Middle frontal gyrus (tissue), 1 donor: ENCODE measurements at regions not wholly inside any gene's neighbourhood (a gene's known extent, or its start where the extent isn't known, plus 50 kb on each side); places are given as distances from the start of the nearest gene placed in this dataset.
"Not testable (repeated sequence)": the region's sequence is repeated elsewhere in the genome, so short reads cannot be mapped to it uniquely, and the experiment has no call there.

Source experiments
- DNase-seq: peaks from one replicate; pipeline ENCODE4 v3.0.0-alpha.2; 2015; ENCODE audit warnings: low spot score; ENCODE audit errors: extremely low spot score

DNA sequence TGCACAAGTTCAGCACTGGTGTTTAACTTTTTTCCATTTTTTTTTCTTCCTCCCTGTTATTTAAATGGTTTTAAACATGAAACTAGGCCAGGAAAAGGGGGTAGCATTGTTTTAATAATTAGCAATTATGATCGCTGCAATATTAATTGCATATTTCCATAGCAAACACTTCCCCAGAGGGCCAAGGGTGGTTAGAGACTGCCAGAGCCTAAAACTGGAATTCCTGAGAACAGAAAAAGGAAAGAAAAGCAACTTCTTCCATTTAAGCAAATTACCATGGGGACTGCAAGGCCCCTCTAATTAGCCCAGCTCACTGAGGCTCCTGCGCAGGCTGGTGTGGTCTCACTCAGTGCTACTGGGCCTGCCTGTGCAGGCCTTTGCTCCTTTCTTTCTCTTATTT lies 201.5 kb downstream of the SMAD2 start:
- no peak for DNase-seq

DNA sequence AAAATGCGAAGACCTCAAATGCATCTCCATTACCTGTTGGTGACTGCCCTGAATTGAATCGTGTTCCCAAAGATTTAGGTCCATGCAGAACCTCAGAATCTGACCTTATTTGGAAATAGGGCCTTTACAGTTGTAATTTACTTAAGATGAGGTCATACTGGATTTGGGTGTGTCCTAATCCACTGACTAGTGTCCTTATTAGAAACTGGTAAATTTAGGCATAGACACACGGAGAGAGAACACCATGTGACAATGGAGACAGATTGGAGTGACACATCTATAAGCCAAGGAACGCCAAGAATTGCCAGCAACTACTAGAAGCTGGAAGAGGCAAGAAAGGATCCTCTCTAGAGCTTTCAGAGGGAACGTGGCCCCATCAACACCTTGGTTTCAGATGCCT lies 203.1 kb downstream of the SMAD2 start:
- DNase-seq = no peak

DNA sequence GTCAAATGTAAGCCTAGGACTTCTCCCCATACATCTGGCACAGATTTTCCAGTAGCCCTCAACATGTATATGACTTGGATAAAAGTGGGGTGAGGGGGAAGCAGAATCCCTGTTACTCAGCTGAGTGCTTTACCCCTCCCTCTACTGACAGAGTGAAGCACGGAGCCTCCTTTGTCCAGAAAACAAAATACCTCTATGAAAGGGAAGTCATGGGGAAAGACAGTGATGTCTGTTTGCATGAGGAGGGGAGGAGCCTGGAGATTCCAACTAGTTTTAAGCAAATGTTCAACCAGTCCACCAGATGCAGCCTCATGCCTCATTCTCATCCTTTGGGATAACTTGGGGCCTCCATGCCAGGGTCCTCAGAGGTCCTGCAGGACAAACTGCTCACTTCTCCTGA lies 203.9 kb downstream of the SMAD2 start:
- no peak for DNase-seq

DNA sequence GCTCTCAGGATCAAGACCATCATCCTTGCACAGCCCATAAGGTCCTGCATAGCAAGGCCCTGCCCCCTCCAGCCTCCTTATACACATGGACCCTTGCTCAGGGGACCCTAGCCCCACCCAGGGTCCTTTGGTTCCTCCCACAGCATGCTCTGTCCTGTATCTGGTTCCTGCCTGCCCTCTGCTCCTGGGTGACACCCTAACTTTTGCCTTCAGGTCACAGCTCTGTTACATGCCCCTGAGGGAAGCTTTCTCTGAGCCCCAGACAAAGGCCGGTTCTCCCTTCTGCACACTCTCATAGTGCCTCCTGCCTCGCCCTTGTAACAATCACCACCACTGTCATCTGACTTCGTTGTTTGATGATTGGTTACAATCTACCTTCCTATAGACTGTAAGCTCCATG lies 204.8 kb downstream of the SMAD2 start:
- no peak for DNase-seq

DNA sequence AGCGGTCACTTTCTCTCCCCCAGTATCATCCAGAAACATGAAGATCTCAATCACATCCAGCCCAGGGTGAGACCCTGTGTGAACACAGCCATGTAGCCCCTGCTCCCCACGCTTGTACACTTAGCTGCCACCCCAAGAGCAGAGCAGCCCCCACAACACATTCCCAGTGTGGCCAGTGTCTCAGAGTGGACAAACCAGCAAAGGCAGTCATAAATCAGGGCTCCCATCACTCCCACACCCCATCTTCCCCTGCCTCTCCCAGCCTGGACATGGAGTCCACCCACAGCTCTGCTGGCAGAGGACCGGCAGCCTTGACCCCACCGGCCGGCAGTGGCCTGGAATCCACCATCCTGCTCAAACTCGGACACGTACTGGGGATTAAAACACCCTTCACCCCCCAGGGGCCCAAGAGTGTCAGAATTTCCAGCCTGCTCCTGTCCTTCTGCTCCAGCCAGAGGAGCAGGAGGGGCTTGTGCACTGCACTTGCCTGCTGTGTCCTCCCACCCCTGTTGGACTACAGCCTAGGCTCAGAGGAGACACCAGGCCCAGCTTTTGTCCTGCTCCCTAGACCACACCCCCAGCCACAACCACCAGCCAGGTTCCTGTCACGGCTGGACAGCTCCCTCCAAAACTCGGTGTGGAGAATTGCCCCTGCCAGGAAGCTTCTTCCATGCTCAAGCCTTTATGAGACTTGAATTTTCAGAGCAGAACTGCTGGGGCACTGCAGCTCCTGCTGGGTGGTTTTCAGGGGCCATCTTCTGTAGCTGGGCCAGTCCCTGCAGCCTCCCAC lies 206.1 kb downstream of the SMAD2 start:
- no peak for DNase-seq

DNA sequence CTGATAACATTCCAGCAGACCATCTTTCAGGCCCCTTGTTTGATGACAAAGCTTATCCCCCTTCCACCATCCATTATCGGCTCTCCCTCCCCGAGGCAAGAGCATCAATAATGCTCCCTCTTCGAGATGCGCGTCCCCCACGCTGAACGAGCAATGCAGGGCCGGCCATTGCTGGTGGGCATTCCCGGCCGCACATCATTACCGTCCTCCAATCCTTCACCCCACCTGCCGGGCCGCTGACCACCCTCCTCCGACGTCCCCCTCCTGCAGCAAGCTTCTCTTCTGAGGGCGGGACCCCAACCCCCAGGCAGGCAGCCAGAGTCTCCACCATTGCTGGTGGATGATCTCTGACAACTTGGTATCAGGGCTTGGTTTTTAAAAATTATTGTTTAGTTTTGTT lies 208.6 kb downstream of the SMAD2 start:
- DNase-seq = no peak

DNA sequence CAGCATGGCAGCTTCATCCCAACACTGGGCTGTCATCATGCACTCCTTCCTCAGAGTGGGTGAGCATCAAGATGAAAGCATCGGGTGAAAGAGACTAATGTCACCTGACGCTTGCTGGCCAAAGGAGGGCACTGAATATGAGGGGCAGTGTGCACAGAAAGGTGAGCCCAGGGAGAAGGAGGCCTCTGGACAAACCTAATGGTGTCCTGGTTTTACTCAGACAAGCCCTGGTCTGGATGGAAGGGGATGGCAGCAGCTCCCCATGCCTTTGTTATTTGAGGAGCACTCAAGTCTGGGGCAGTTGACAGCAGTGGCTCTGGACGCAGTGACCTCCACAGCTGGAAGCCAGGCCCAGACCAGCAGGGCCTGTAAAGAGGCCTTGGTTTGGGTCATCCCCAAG lies 209.7 kb downstream of the SMAD2 start:
- DNase-seq = no peak

DNA sequence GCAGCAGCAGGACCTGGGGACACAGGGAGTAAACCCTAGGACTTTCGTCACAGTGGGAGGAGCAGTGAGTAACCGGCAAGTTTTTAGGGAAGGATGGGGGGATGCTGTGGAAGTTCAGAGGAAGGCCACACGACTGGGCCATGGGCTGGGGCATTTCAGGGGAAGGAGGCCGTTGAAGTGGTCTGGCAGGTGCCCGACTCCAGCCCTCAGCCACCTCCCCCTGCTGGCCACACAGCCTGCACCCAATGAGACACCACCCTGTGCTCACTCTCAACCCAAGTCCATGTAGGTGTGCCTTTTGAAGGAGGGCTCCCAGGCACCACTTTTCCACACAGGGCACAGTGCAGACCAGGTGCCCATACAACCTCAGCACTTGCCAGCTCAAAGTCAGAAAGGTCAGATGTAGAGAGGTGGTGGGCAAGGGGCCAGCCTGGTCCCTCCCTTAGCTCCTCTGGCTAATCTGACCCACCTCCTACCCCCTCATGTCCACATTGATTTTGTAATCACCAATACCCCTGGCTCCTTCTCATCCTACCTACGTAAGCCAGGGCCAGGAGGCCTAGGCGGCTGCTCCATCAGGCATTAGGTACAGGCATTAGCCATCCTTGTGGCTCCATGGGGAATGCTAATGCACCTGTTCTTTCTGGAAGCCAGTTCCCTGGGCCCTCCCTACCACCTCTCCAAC lies 211.2 kb downstream of the SMAD2 start:
- DNase-seq = no peak

DNA sequence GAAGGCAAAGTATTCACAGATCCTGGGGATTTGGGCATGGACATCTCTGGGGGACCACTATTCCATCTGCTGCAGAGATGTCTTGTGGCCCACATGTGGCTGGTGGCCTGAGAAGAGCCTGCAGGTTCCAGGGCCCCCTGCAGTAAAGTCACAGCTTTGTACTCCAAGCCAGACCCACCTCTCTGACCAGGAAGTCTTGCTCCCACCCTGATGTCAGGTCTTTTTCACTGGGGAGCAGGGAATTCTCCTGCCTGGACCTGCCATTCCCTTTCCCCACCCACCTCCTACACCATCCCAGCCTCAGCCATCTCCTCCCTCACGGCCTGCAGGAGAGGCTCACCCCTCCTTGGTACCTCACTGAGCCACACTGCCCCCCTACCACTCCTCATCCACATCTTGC lies 211.8 kb downstream of the SMAD2 start:
- DNase-seq = no peak

DNA sequence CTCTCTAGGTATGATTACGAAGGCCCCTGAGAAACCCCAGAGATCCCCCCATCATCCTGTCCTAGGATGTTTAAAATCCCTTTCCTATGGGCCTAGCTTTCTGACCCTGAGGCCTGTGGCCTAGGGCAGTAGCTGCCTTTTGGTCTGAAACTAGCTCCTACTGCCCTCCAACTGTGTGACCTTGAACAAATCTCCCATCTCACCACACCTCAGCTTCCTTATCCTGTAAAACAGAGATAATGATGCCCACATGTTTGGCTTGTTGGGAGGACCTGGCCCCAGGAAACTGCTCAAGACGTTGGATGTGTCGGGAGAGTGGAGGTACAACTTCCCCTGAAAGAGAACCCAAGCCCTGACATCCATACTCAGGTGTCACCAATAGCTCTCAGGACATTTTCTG lies 213.2 kb downstream of the SMAD2 start:
- no peak for DNase-seq

DNA sequence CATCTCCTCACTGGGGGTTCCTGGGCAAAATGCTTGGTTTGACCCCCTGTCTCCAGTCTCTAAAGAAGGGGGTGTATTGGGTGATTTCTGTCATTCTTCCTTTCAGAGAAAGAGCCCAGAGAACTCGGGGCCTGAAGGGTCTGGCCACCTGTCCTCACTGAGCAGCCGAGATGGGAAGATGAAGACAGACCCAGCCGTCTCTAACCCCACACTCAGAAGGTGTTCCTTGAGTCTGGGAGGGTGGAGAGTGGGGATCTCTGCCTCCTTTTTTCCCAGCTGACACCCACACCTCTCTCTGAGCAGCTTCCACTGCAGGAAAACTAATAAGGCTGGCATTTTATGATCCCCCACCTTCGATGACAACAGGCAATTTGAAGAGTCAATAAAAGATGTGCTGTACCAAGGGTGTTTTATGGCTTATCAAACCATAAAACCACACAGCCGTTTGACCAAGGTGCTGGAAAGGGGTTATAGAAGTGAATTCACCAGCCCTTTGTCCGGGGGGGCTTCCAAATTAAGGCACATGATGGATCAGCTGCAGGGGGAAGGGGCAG lies 213.8 kb downstream of the SMAD2 start:
- no peak for DNase-seq

DNA sequence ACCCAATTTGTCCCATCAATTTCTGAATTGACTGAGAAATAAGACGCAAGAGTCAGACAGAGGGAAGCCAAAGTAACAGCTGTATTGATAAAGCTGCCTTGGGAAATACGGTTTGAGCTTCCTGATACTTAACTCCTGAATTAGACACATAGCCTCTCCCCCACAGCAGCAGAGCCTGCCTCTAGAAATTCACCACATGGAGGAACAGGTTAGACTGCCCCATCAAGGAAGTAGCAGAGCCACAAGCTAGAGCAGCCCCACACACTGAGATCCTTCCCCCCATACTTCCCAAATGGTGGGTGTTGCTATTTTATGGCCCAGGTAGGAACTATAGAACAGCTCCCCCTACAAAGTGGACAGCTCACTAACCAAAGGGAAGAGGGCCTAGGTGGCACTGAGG lies 220.0 kb downstream of the SMAD2 start:
- DNase-seq = no peak

DNA sequence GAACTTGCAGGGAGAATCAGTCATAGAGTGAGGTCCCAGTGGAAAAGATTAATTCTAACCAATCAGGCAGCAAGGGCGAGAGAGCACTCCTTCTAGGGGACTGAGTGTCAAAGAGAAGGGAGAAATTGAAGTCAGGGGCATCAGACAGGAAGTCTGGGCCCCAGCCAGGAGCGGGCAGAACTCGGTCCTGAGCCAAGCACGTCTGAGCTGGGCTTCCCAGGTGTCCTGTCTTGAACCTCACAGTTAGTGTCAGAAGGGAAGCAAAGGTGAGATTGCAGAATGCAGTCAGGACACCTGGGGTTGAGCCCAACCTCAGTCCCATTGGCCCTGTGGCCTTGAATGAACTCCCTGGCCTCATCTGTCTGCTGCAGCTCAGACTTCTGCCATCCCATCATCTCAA lies 220.9 kb downstream of the SMAD2 start:
- DNase-seq = no peak

DNA sequence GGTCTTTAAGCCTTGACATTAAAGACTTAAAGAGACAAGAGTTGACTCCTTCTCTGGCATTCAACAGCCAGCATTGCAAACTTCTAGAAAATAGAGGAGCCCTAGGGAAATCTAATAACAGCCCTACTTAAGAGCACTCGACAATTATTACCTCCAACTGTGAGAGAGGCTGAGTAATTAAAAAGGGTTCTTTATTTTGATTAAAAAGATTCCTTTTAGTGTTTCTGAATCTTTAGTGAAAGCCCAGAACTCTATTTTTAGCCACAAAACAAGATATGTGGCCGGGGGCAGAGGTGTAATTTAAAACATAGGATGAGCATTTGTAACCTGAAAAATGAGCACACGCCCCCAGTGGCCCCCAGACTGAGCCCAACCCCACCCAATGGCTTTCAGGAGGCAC lies 222.3 kb downstream of the SMAD2 start:
- DNase-seq = no peak

DNA sequence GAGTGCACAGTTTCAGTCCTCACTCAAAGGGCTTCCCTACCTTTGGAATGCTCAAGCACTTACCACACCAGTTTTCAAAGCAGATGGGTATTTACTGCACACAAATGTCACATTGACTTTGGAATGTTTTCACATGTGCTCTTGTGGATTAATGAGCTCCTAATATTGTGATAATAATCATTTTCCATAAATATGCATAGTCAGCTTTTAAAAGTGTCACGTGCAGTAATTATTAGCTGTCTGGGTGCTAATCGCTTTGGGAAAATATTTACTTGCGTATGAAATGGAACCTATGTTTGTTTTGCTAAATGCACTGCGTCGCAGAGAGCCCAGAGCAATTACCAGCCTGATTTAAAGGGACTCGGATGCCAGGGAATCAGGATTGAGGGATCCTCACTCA lies 229.3 kb downstream of the SMAD2 start:
- no peak for DNase-seq

DNA sequence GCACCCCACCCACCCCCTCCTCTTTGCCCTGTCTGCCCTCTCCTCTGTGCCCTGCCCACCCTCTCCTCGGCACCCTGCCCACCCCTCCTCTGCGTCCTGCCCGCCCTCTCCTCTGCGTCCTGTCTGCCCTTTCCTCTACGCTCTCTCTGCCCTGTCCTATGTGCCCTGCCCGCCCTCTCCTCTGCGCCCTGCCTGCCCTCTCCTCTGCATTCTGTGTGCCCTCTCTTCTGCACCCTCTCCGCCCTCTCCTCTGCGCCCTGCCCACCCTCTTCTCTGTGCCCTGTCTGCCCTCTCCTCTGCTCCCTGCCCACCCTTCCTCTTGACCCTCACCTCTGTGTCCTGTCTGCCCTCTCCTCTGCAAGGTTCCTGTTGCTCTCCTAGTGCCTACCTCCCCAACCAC lies 233.6 kb downstream of the SMAD2 start:
- no peak for DNase-seq

DNA sequence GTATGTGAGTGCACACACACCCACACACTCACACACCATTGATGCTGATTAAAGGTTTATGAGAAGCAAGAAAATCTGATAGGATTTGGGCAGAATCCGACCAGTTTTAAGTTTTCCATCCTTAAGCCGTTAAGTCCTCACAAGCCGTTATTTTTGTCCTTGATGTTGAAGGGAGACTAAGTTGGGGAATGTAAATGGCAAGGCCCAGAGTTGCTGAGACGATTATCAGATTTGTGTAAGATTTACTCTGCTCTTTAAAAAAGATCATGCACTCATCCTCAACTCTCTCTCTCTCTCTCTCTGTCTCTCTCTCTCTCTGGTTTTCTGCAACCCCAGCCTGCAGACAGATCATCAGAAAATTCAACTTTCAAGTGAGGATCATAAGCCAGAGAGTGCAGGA lies 238.8 kb downstream of the SMAD2 start:
- DNase-seq = no peak

DNA sequence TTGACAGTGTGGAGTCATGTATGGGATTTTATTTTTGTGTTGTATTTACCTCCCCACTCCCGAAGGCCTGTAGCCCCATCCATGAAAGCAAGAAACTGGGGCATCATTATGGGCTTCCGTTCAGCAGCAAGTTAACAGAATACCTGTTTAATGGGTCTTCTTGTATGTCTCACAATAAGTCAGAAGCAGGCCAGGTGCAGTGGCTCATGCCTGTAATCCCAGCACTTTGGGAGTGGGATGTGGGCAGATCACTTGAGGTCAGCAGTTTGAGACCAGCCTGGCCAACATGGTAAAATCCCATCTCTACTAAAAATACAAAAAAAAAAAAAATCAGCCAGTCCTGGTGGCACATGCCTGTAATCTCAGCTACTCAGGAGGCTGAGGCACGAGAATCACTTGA lies 239.7 kb downstream of the SMAD2 start:
- not testable (repeated sequence) for DNase-seq

DNA sequence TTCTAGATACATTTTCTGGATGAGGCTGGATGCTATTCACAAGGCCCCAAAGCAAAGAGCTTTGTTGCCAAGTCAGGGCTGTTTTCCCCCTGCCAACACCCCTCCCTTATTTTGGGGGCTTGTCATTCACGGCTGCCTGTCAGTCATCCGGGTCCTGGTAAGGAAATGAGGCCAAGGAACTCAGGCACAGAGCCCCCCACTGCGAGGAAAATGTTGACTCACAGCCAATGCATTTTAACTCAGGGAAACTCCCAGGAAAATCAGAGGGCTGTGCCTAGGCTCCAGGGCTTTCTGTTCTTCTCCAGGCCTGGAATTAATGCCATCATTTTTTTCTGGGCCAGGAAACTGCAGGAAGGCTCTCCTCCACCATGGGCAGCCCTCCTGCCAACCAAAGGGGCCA lies 241.1 kb downstream of the SMAD2 start:
- no peak for DNase-seq

DNA sequence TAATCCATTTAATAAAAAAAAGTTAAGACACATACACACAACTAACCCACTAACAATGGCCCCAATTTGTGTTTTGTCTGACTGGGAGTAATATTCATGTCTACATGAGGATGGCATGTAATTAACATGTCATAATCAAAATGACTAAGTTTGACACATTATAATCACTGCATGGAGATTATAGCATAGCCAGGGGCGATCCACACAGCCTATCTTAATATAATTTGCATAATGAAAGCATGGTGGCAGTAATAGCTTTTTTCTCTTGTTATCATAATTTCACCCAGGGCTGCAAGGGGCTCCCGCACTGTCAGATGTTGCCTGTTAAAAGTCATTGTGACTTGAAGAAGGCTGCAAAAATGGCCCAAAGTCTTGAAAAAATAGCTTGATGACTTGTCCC lies 243.7 kb downstream of the SMAD2 start:
- DNase-seq = no peak

DNA sequence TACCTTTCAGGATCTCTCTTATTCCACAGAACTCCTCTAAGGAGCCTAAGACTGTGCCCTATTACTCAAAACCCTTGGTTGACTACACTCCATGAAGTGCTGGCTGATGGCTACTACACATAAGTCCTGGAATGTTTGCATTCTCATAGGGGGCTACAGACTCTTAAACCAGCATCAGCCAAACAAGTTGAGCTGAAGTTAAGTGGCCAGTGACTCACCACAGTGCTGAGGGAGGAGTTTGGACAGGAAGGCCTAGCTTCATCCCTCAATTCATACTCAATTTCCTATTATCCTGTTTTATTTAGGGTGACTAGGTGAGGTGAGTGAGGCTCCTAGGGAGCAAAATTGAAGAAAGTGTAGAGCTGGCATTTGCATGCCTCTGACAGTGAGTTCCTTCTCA lies 246.7 kb downstream of the SMAD2 start:
- DNase-seq = no peak

DNA sequence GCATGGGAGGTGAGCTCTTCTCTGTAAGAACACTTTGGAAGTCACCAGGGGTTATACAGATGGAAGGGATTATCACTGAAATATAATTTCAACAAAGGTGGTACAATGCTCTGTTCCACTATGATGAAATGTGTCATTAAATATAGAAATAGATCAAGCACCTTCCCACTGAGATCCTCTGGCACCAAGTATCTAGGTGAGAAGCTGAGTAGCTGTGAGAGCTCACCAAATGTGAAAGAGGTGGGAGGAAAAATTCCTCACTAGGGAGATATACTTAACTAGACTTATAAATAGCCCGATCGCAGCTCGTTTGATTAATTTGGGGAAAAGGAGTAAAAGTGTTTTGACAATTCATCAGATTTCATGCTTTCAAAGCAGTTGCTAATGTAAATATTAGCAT lies 247.6 kb downstream of the SMAD2 start:
- DNase-seq = no peak

DNA sequence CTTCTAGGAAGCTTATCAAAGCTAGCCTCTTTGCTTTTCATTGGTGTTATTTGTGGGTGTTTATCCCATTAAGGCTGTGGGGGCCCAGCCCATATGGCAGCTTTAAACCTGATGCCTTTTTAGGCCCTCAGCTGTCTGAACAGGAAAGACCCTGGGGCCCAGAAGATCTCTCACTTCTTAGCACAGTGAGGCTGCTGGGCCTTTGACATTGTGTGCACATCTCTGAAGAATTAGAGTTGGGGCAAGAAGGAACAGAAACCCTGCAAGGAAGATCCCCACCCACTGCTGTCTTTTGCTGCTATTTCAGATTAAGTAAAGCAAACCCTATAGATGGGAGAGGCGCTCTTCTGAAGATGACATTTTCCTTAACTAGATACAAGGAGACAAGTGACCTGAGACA lies 250.0 kb downstream of the SMAD2 start:
- DNase-seq = no peak
